ENCODE measurements at regions not wholly inside any gene's neighbourhood (a gene's known extent, or its start where the extent isn't known, plus 50 kb on each side); places are given as distances from the start of the nearest gene placed in this dataset.

GRCh38 chr10:91032611-91033206 lies 111.8 kb upstream of the ANKRD1 start:
- TF ChIP-seq, protein P1, sequence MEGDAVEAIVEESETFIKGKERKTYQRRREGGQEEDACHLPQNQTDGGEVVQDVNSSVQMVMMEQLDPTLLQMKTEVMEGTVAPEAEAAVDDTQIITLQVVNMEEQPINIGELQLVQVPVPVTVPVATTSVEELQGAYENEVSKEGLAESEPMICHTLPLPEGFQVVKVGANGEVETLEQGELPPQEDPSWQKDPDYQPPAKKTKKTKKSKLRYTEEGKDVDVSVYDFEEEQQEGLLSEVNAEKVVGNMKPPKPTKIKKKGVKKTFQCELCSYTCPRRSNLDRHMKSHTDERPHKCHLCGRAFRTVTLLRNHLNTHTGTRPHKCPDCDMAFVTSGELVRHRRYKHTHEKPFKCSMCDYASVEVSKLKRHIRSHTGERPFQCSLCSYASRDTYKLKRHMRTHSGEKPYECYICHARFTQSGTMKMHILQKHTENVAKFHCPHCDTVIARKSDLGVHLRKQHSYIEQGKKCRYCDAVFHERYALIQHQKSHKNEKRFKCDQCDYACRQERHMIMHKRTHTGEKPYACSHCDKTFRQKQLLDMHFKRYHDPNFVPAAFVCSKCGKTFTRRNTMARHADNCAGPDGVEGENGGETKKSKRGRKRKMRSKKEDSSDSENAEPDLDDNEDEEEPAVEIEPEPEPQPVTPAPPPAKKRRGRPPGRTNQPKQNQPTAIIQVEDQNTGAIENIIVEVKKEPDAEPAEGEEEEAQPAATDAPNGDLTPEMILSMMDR (conservative IDR thresholded peaks at IDR 0.05 in 1 of 2, IDR thresholded peaks at IDR 0.05 in 1 of 2; ENCODE audit: extremely low read depth in 1 of 2, insufficient read depth in 1 of 2, low read depth in 1 of 2, low read length in 2 of 2), result no peak
- no peak for TF ChIP-seq EZH2 (IDR thresholded peaks at IDR 0.05; ENCODE audit: borderline replicate concordance, low read length)

Measured in mammary epithelial cell (primary cell).